A673 (cell line): ENCODE measurements at regions not wholly inside any gene's neighbourhood (a gene's known extent, or its start where the extent isn't known, plus 50 kb on each side); places are given as distances from the start of the nearest gene placed in this dataset.

Experiments used
- BruUV-seq: library from RNA; stranded (reverse); fragments of 400-500 nt; replicated peaks from 2 replicates; lab custom pipeline; 2021; lab: Mats Ljungman, UMichigan
- CTCF ChIA-PET: fragments of 300-600 bp; sonication (Branson Sonifier 250); formaldehyde crosslinking; loops from one replicate; lab custom pipeline; 2022; ENCODE audit warnings: antibody characterized with exemption; lab: Charles Lee
- POLR2A ChIA-PET: fragments of 300-600 bp; sonication (Branson Sonifier 250); formaldehyde crosslinking; loops from one replicate; lab custom pipeline; 2022; ENCODE audit warnings: antibody characterized with exemption; ENCODE audit not compliant: low non-redundant PET; lab: Charles Lee
- DNase-seq: peaks from one replicate; pipeline ENCODE4 v3.0.0-alpha.2; 2015; ENCODE audit warnings: low spot score
- H3K27ac ChIP-seq: fragments of 200-600 bp; sonication (generic); 2 replicates; pipeline ENCODE4 v1.5.1; 2016; ENCODE audit warnings: mixed run types, low read depth, mild to moderate bottlenecking, mixed read lengths, antibody characterized with exemption, low read length; ENCODE audit not compliant: poor library complexity, severe bottlenecking
- H3K27me3 ChIP-seq: fragments of 200-600 bp; sonication (generic); replicated peaks from 2 replicates; pipeline ENCODE4 v1.6.1; 2017; ENCODE audit warnings: mixed run types, low read depth, mild to moderate bottlenecking, mixed read lengths, antibody characterized with exemption, low read length; ENCODE audit not compliant: insufficient read depth, poor library complexity
- H3K36me3 ChIP-seq: fragments of 200-600 bp; sonication (generic); 2 replicates; pipeline ENCODE4 v1.6.1; 2016; ENCODE audit warnings: mixed run types, mild to moderate bottlenecking, mixed read lengths, antibody characterized with exemption, low read length; ENCODE audit not compliant: insufficient read depth, poor library complexity, severe bottlenecking
- H3K4me1 ChIP-seq: fragments of 200-600 bp; sonication (generic); 2 replicates; pipeline ENCODE4 v1.6.1; 2017; ENCODE audit warnings: mixed run types, mild to moderate bottlenecking, mixed read lengths, antibody characterized with exemption, low read length; ENCODE audit not compliant: insufficient read depth, poor library complexity, severe bottlenecking
- H3K4me3 ChIP-seq: fragments of 200-600 bp; sonication (generic); 2 replicates; pipeline ENCODE4 v1.5.1; 2016; ENCODE audit warnings: low read depth, mixed run types, mild to moderate bottlenecking, mixed read lengths, low read length; ENCODE audit not compliant: poor library complexity, severe bottlenecking
- H3K9me3 ChIP-seq: fragments of 200-600 bp; sonication (generic); 2 replicates; pipeline ENCODE4 v1.6.1; 2016; ENCODE audit warnings: mixed run types, low read depth, mild to moderate bottlenecking, mixed read lengths, antibody characterized with exemption, low read length; ENCODE audit not compliant: poor library complexity, severe bottlenecking
- CTCF ChIP-seq: fragments of 300-800, 200-600 bp; sonication (generic); conservative IDR thresholded peaks from 2 replicates; pipeline ENCODE4 v1.5.1; 2017; ENCODE audit warnings: low read depth, mild to moderate bottlenecking, antibody characterized with exemption, low read length, moderate library complexity, mixed read lengths
- EZH2 ChIP-seq: fragments of 200-600 bp; sonication (generic); IDR thresholded peaks from 2 replicates; pipeline ENCODE4 v1.6.1; 2017; ENCODE audit warnings: borderline replicate concordance, low read depth, mild to moderate bottlenecking, mixed read lengths, antibody characterized with exemption, low read length; ENCODE audit not compliant: poor library complexity, severe bottlenecking
- intact Hi-C: fragments of 100-400 bp; cut with micrococcal nuclease; formaldehyde crosslinking; loops from one replicate; pipeline ENCODE4 v1.10.0; 2022; ENCODE audit not compliant: unreplicated experiment

GRCh38 chr4:29867412-29867811 is 852.8 kb upstream of the PCDH7 start:
- TF ChIP-seq CTCF, result no peak
- TF ChIP-seq EZH2, result no peak
- BruUV-seq, result no TSS peak
- Histone ChIP-seq H3K4me3 (no peak overlapping the region), H3K27ac (no peak overlapping the region), H3K9me3 (peaks cover 8% of the 10 kb centered on the region), H3K4me1 (no peaks in the 10 kb centered on the region), H3K36me3 (no peaks in the 10 kb centered on the region), H3K27me3 (no peaks in the 10 kb centered on the region)
- no peak for DNase-seq
- ChIA-PET CTCF (no interaction called here), POLR2A (no interaction called here)
- intact Hi-C loops, result no loop called here

- no TSS peak for BruUV-seq
- POLR2A ChIA-PET, result no interaction called here
- Histone ChIP-seq H3K9me3 (no peaks in the 10 kb centered on the region), H3K4me1 (no peaks in the 10 kb centered on the region), H3K27me3 (no peaks in the 10 kb centered on the region), H3K4me3 (no peak overlapping the region), H3K27ac (no peak overlapping the region), H3K36me3 (no peaks in the 10 kb centered on the region)
- DNase-seq, result no peak
- CTCF ChIA-PET, result no interaction called here
- TF ChIP-seq EZH2, result no peak
- TF ChIP-seq CTCF, result no peak
- intact Hi-C loops, result no loop called here
Measured at GRCh38 chr4:29900336-29900735, 819.8 kb upstream of the PCDH7 start.

- Histone ChIP-seq H3K4me3 (no peak overlapping the region), H3K27ac (no peak overlapping the region), H3K4me1 (no peaks in the 10 kb centered on the region), H3K36me3 (no peaks in the 10 kb centered on the region), H3K27me3 (no peaks in the 10 kb centered on the region), H3K9me3 (no peaks in the 10 kb centered on the region)
- BruUV-seq, result no TSS peak
- intact Hi-C loops, result no loop called here
- no peak for TF ChIP-seq CTCF
- TF ChIP-seq EZH2, result no peak
- POLR2A ChIA-PET, result no interaction called here
- CTCF ChIA-PET, result no interaction called here
- DNase-seq, result no peak
Measured at GRCh38 chr4:29908276-29908675, 811.9 kb upstream of the PCDH7 start.
